ENCODE measurements at regions not wholly inside any gene's neighbourhood (a gene's known extent, or its start where the extent isn't known, plus 50 kb on each side); places are given as distances from the start of the nearest gene placed in this dataset.
"Not testable (repeated sequence)": the region's sequence is repeated elsewhere in the genome, so short reads cannot be mapped to it uniquely, and the experiment has no call there.

DNA sequence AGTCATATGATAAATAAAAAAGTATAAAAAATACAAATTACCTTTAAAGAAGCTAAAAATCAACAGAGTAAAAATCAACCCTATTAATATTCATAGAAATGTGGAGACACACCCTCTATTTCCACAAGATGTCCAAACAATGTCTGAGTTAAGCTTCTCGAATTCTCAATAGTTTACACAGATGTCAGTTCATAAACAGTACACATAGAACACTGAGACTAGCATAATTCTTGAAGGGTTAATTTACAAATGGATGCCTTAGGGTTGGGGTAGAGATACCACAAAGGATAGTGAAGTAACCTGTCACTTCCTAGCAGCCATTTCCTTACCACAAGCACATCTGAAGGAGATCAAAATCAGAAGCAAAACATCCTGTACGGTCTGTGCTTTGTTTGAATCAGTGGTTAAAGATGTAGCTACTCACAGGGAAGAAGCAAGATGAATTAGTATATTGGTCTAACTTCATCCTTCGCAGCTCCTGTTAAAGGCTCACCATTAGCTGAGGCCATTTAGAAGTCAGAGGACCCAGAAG is 2393.9 kb downstream of the ARAP2 start:
- DNase-seq (ENCODE audit: low spot score): no peak
- in situ Hi-C loops (cut with HindIII; ENCODE audit: low sequenced_read_pairs): no loop called here

- in situ Hi-C loops (cut with HindIII; ENCODE audit: low sequenced_read_pairs); DNase-seq (ENCODE audit: low spot score): not testable (repeated sequence)
Observed at GRCh38 chr4:33853670-33854069, 2390.6 kb downstream of the ARAP2 start.

GRCh38 chr4:33864290-33864859 is 2379.9 kb downstream of the ARAP2 start:
- in situ Hi-C loops (cut with HindIII; ENCODE audit: low sequenced_read_pairs): no loop called here
- no peak for DNase-seq (ENCODE audit: low spot score)

DNA sequence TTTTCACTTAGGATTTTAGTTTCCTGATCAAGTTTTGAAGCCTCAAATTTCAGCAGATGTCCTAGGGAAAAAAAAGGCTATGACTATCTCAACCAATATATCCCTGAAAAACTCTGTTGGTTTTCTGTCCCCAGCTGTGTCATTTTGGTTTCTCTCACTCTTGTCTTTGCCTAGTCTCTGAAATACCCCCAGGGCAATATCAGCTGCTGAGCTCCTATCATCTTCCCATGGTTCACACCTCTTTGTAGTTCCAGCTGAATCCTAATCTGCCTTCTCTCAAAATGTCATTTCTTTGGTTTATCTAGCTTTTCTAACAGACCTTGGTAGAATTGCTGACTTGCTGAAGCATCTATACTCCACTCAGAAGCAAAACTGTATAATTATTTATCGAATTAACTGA is 2370.5 kb downstream of the ARAP2 start:
- in situ Hi-C loops (cut with HindIII; ENCODE audit: low sequenced_read_pairs): no loop called here
- no peak for DNase-seq (ENCODE audit: low spot score)

GRCh38 chr4:33878710-33879109 is 2365.6 kb downstream of the ARAP2 start:
- no peak for DNase-seq (ENCODE audit: low spot score)
- in situ Hi-C loops (cut with HindIII; ENCODE audit: low sequenced_read_pairs): no loop called here

GRCh38 chr4:33881176-33881575 is 2363.1 kb downstream of the ARAP2 start:
- in situ Hi-C loops (cut with HindIII; ENCODE audit: low sequenced_read_pairs): no loop called here
- no peak for DNase-seq (ENCODE audit: low spot score)

GRCh38 chr4:33882246-33882990 is 2361.9 kb downstream of the ARAP2 start:
- in situ Hi-C loops (cut with HindIII; ENCODE audit: low sequenced_read_pairs): no loop called here
- no peak for DNase-seq (ENCODE audit: low spot score)

- in situ Hi-C loops (cut with HindIII; ENCODE audit: low sequenced_read_pairs): no loop called here
- DNase-seq (ENCODE audit: low spot score): no peak
Observed at GRCh38 chr4:33883111-33883510, 2361.2 kb downstream of the ARAP2 start.

DNA sequence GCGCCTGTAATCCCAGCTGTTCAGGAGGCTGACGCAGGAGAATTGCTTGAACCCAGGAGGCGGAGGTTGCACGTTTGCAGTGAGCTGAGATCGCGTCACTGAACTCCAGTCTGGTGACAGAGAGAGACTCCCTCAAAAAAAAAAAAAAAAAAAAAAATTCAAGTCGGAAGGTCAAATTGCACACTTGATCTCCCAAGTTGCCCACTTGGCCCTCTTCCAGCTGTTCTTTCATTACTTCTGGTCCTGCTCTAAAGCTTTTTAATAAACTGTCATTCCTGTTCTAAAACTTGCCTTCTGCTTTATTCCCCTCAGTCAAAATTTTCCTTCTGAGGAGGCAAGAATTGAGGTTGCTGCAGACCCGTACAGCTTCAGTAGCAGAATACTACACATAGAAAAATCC is 2358.0 kb downstream of the ARAP2 start:
- in situ Hi-C loops (cut with HindIII; ENCODE audit: low sequenced_read_pairs): no loop called here
- no peak for DNase-seq (ENCODE audit: low spot score)

DNA sequence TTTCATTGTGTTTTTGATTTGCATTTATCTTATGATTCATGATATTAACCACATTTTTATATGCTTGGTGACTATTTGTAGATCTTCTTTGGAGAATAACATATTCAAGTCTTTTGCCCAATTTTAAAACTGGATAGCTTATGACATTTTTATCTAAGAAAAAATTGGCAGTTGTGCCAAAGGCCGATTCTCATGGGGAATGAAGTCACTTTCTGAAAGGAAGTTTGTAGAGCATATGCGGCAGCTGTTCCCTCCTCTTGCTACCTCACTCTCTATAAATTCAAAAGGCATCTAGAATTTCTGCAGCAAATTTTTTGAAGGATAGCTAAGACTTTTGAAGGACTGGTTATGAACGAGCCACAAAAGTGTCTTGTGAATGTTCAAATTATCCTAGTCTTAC is 2353.5 kb downstream of the ARAP2 start:
- in situ Hi-C loops (cut with HindIII; ENCODE audit: low sequenced_read_pairs): no loop called here
- no peak for DNase-seq (ENCODE audit: low spot score)

- no peak for DNase-seq (ENCODE audit: low spot score)
- in situ Hi-C loops (cut with HindIII; ENCODE audit: low sequenced_read_pairs): no loop called here
Observed at GRCh38 chr4:33911959-33912358, 2332.4 kb downstream of the ARAP2 start.

- DNase-seq (ENCODE audit: low spot score): no peak
- in situ Hi-C loops (cut with HindIII; ENCODE audit: low sequenced_read_pairs): no loop called here
Observed at GRCh38 chr4:33914386-33914785, 2329.9 kb downstream of the ARAP2 start.

- in situ Hi-C loops (cut with HindIII; ENCODE audit: low sequenced_read_pairs): no loop called here
- no peak for DNase-seq (ENCODE audit: low spot score)
Observed at GRCh38 chr4:33923469-33923868, 2320.8 kb downstream of the ARAP2 start.

DNA sequence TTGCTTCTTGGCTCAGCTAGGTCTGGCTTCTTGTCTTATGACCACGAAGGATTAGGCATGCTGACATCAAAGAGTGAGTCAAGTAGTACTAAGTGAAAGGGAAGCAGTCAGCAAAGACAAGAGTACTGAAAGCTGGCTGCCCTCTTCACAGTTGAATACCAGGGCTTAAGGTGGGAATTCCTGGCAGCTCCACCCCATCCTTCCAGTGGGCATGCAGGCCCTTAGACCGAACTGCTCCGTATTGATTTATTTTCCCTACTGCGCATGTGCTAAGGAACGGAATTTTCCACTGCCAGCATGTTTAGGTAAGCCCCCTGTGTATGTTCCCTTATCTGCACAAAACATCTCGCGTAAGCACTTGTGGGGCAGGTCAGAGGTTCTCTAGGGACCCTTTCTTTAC is 2320.1 kb downstream of the ARAP2 start:
- DNase-seq (ENCODE audit: low spot score): no peak
- in situ Hi-C loops (cut with HindIII; ENCODE audit: low sequenced_read_pairs): no loop called here

DNA sequence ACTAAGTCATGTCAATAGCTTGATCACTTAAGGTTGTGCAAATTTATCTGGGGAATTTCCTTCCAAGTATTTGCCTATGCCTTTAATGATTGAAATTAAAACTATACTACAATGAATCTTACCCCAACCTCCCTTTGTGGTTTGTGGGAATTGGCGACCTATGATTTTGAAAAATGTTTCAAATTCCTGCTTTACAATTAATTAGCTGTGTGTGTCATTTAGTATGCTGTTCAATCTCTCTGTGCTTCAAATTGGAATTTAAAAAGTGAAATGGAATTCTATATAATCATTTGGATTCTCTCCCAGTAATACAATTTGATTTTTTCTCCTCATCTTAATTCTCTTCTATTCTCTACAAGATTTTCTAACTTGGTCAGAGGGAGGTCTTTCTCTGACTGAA is 2319.5 kb downstream of the ARAP2 start:
- no peak for DNase-seq (ENCODE audit: low spot score)
- in situ Hi-C loops (cut with HindIII; ENCODE audit: low sequenced_read_pairs): no loop called here

GRCh38 chr4:33930497-33930896 is 2313.8 kb downstream of the ARAP2 start:
- no peak for DNase-seq (ENCODE audit: low spot score)
- in situ Hi-C loops (cut with HindIII; ENCODE audit: low sequenced_read_pairs): no loop called here

GRCh38 chr4:33931026-33931425 is 2313.3 kb downstream of the ARAP2 start:
- in situ Hi-C loops (cut with HindIII; ENCODE audit: low sequenced_read_pairs): no loop called here
- DNase-seq (ENCODE audit: low spot score): no peak

- in situ Hi-C loops (cut with HindIII; ENCODE audit: low sequenced_read_pairs): no loop called here
Observed at GRCh38 chr4:33940281-33940680, 2304.0 kb downstream of the ARAP2 start.

GRCh38 chr4:33941854-33942253 is 2302.5 kb downstream of the ARAP2 start:
- DNase-seq (ENCODE audit: low spot score): no peak
- in situ Hi-C loops (cut with HindIII; ENCODE audit: low sequenced_read_pairs): no loop called here

More at GRCh38 chr4:33940281-33940680, 2304.0 kb downstream of the ARAP2 start:
- no peak for DNase-seq (ENCODE audit: low spot score)

DNA sequence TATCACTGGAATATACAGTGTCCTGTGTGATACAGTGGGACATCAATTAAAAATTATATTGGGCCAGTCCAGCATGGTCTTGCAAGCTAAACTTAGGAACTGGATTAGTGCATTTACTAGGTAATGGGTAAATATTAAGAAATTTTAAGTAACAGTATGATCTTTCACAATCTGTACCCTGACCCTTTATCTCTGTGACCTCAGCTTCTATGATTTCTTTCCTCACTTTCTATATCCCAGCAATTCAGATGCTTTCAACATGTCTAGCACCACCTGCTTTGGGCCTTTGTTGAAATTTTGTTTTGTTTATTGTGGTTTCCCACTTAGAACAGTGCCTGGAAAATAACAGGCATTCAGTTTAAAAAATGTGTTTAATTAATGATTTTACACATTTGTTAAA is 2295.4 kb downstream of the ARAP2 start:
- in situ Hi-C loops (cut with HindIII; ENCODE audit: low sequenced_read_pairs): no loop called here
- no peak for DNase-seq (ENCODE audit: low spot score)

GRCh38 chr4:33953848-33954247 is 2290.5 kb downstream of the ARAP2 start:
- DNase-seq (ENCODE audit: low spot score); in situ Hi-C loops (cut with HindIII; ENCODE audit: low sequenced_read_pairs): not testable (repeated sequence)

All from G401 (cell line).